Stimulated activated naive CD8-positive, alpha-beta T cell treated with anti-CD3 and anti-CD28 coated beads, Interleukin-15, Interleukin-2, amounts not matched to agents 100 ng/mL and 50 ng/mL, for 24 hours (primary cell): ENCODE measurements at regions not wholly inside any gene's neighbourhood (a gene's known extent, or its start where the extent isn't known, plus 50 kb on each side); places are given as distances from the start of the nearest gene placed in this dataset.
A peak's percentile ranks its signal among the peaks of the same experiment; 100 is the strongest.

Source experiments
- H3K27ac Mint-ChIP-seq: one replicate; pipeline ENCODE4 v1.8.0; 2021; ENCODE audit warnings: mild to moderate bottlenecking, mixed read lengths
- H3K27me3 Mint-ChIP-seq: one replicate; pipeline ENCODE4 v1.8.0; 2021; ENCODE audit warnings: mixed read lengths
- H3K36me3 Mint-ChIP-seq: one replicate; pipeline ENCODE4 v1.8.0; 2021; ENCODE audit warnings: low read depth, mixed read lengths
- H3K4me1 Mint-ChIP-seq: one replicate; pipeline ENCODE4 v1.8.0; 2021; ENCODE audit warnings: low read depth, mixed read lengths
- H3K4me3 Mint-ChIP-seq: one replicate; pipeline ENCODE4 v1.8.0; 2021; ENCODE audit warnings: mild to moderate bottlenecking, mixed read lengths
- H3K9me3 Mint-ChIP-seq: one replicate; pipeline ENCODE4 v1.8.0; 2021; ENCODE audit warnings: mixed read lengths

- Mint-ChIP-seq H3K9me3 (peaks cover 4% of the 10 kb centered on the region), H3K4me1 (no peaks in the 10 kb centered on the region), H3K27me3 (peaks cover 22% of the 10 kb centered on the region), H3K4me3 (no peak overlapping the region), H3K36me3 (no peaks in the 10 kb centered on the region), H3K27ac (no peak overlapping the region)
These were observed 123.1 kb upstream of the CDYL start for GRCh38 chr6:4653141-4653540.

- H3K36me3 Mint-ChIP-seq = no peaks in the 10 kb centered on the region
- no peak overlapping the region for H3K27ac Mint-ChIP-seq
- no peak overlapping the region for H3K4me3 Mint-ChIP-seq
- H3K4me1 Mint-ChIP-seq = peaks cover 10% of the 10 kb centered on the region
- peaks cover 33% of the 10 kb centered on the region for H3K27me3 Mint-ChIP-seq
- H3K9me3 Mint-ChIP-seq = peaks cover 4% of the 10 kb centered on the region
These were observed 124.3 kb upstream of the CDYL start for GRCh38 chr6:4651831-4652467.

GRCh38 chr6:4649728-4650127 lies 126.5 kb upstream of the CDYL start:
- H3K9me3 Mint-ChIP-seq = peaks cover 4% of the 10 kb centered on the region
- peaks cover 37% of the 10 kb centered on the region for H3K27me3 Mint-ChIP-seq
- H3K4me3 Mint-ChIP-seq = no peak overlapping the region
- H3K27ac Mint-ChIP-seq = no peak overlapping the region
- H3K36me3 Mint-ChIP-seq = no peaks in the 10 kb centered on the region
- peaks cover 10% of the 10 kb centered on the region for H3K4me1 Mint-ChIP-seq

- H3K4me3 Mint-ChIP-seq = peak overlapping the region; percentile 36
- no peak overlapping the region for H3K27ac Mint-ChIP-seq
- peaks cover 10% of the 10 kb centered on the region for H3K4me1 Mint-ChIP-seq
- no peaks in the 10 kb centered on the region for H3K36me3 Mint-ChIP-seq
- peaks cover 4% of the 10 kb centered on the region for H3K9me3 Mint-ChIP-seq
- H3K27me3 Mint-ChIP-seq = peaks cover 41% of the 10 kb centered on the region
These were observed 128.5 kb upstream of the CDYL start for GRCh38 chr6:4647414-4648365.

GRCh38 chr6:4645713-4646360 lies 130.4 kb upstream of the CDYL start:
- no peaks in the 10 kb centered on the region for H3K36me3 Mint-ChIP-seq
- H3K27me3 Mint-ChIP-seq = peaks cover 43% of the 10 kb centered on the region

GRCh38 chr6:4644996-4645395 lies 131.2 kb upstream of the CDYL start:
- Mint-ChIP-seq H3K4me3 (no peak overlapping the region), H3K4me1 (peaks cover 10% of the 10 kb centered on the region), H3K9me3 (no peaks in the 10 kb centered on the region), H3K27me3 (peaks cover 50% of the 10 kb centered on the region), H3K27ac (no peak overlapping the region), H3K36me3 (no peaks in the 10 kb centered on the region)

More at GRCh38 chr6:4645713-4646360, 130.4 kb upstream of the CDYL start:
- peaks cover 10% of the 10 kb centered on the region for H3K4me1 Mint-ChIP-seq
- H3K9me3 Mint-ChIP-seq = no peaks in the 10 kb centered on the region
- no peak overlapping the region for H3K4me3 Mint-ChIP-seq
- no peak overlapping the region for H3K27ac Mint-ChIP-seq

GRCh38 chr6:4641461-4641860 lies 134.7 kb upstream of the CDYL start:
- H3K27me3 Mint-ChIP-seq = peaks cover 28% of the 10 kb centered on the region
- H3K9me3 Mint-ChIP-seq = peaks cover 12% of the 10 kb centered on the region
- H3K4me3 Mint-ChIP-seq = no peak overlapping the region
- H3K36me3 Mint-ChIP-seq = no peaks in the 10 kb centered on the region
- H3K27ac Mint-ChIP-seq = no peak overlapping the region
- H3K4me1 Mint-ChIP-seq = peaks cover 25% of the 10 kb centered on the region

- peaks cover 25% of the 10 kb centered on the region for H3K4me1 Mint-ChIP-seq
- H3K9me3 Mint-ChIP-seq = peaks cover 12% of the 10 kb centered on the region
- H3K27ac Mint-ChIP-seq = no peak overlapping the region
- no peaks in the 10 kb centered on the region for H3K36me3 Mint-ChIP-seq
- peaks cover 32% of the 10 kb centered on the region for H3K27me3 Mint-ChIP-seq
- H3K4me3 Mint-ChIP-seq = no peak overlapping the region
These were observed 136.1 kb upstream of the CDYL start for GRCh38 chr6:4640139-4640538.

GRCh38 chr6:4638641-4639040 lies 137.6 kb upstream of the CDYL start:
- Mint-ChIP-seq H3K4me1 (peaks cover 25% of the 10 kb centered on the region), H3K27ac (peak overlapping the region; percentile 42), H3K4me3 (no peak overlapping the region), H3K27me3 (peaks cover 26% of the 10 kb centered on the region), H3K36me3 (no peaks in the 10 kb centered on the region), H3K9me3 (peaks cover 12% of the 10 kb centered on the region)

- peaks cover 12% of the 10 kb centered on the region for H3K9me3 Mint-ChIP-seq
- H3K27ac Mint-ChIP-seq = peak overlapping the region; percentile 80
- peaks cover 25% of the 10 kb centered on the region for H3K4me1 Mint-ChIP-seq
- H3K4me3 Mint-ChIP-seq = peak overlapping the region; percentile 28
- H3K36me3 Mint-ChIP-seq = no peaks in the 10 kb centered on the region
- H3K27me3 Mint-ChIP-seq = peaks cover 26% of the 10 kb centered on the region
These were observed 138.3 kb upstream of the CDYL start for GRCh38 chr6:4637691-4638433.

- H3K9me3 Mint-ChIP-seq = peaks cover 12% of the 10 kb centered on the region
- H3K27ac Mint-ChIP-seq = peak overlapping the region; percentile 80
- H3K36me3 Mint-ChIP-seq = no peaks in the 10 kb centered on the region
- no peak overlapping the region for H3K4me3 Mint-ChIP-seq
- peaks cover 25% of the 10 kb centered on the region for H3K4me1 Mint-ChIP-seq
- peaks cover 23% of the 10 kb centered on the region for H3K27me3 Mint-ChIP-seq
These were observed 139.4 kb upstream of the CDYL start for GRCh38 chr6:4636881-4637224.

GRCh38 chr6:4636191-4636880 lies 139.9 kb upstream of the CDYL start:
- no peaks in the 10 kb centered on the region for H3K36me3 Mint-ChIP-seq
- H3K4me3 Mint-ChIP-seq = no peak overlapping the region
- H3K27me3 Mint-ChIP-seq = peaks cover 23% of the 10 kb centered on the region
- peaks cover 25% of the 10 kb centered on the region for H3K4me1 Mint-ChIP-seq
- H3K9me3 Mint-ChIP-seq = peaks cover 12% of the 10 kb centered on the region
- no peak overlapping the region for H3K27ac Mint-ChIP-seq

- Mint-ChIP-seq H3K9me3 (peaks cover 15% of the 10 kb centered on the region), H3K36me3 (peaks cover 2% of the 10 kb centered on the region), H3K4me3 (no peak overlapping the region), H3K27ac (no peak overlapping the region), H3K27me3 (peaks cover 17% of the 10 kb centered on the region), H3K4me1 (peaks cover 25% of the 10 kb centered on the region)
These were observed 140.5 kb upstream of the CDYL start for GRCh38 chr6:4635666-4636065.

- H3K4me1 Mint-ChIP-seq = peaks cover 8% of the 10 kb centered on the region
- peaks cover 4% of the 10 kb centered on the region for H3K36me3 Mint-ChIP-seq
- H3K27me3 Mint-ChIP-seq = peaks cover 5% of the 10 kb centered on the region
- no peak overlapping the region for H3K4me3 Mint-ChIP-seq
- H3K9me3 Mint-ChIP-seq = peaks cover 15% of the 10 kb centered on the region
- H3K27ac Mint-ChIP-seq = no peak overlapping the region
These were observed 143.8 kb upstream of the CDYL start for GRCh38 chr6:4632421-4632820.
